Mesodermal cell (in vitro differentiated cells): ENCODE measurements at regions not wholly inside any gene's neighbourhood (a gene's known extent, or its start where the extent isn't known, plus 50 kb on each side); places are given as distances from the start of the nearest gene placed in this dataset.
"Not testable (repeated sequence)": the region's sequence is repeated elsewhere in the genome, so short reads cannot be mapped to it uniquely, and the experiment has no call there.

Experiments
- H3K27ac ChIP-seq: 2 replicates; pipeline ENCODE4 v1.7.0; 2013; ENCODE audit warnings: mild to moderate bottlenecking, low read depth, low read length, moderate library complexity; ENCODE audit not compliant: severe bottlenecking
- H3K36me3 ChIP-seq: 2 replicates; pipeline ENCODE4 v1.7.1; 2013; ENCODE audit warnings: mild to moderate bottlenecking, low read length, moderate library complexity; ENCODE audit not compliant: control insufficient read depth, insufficient read depth
- H3K4me1 ChIP-seq: one replicate; pipeline ENCODE4 v1.7.1; 2013; ENCODE audit warnings: mild to moderate bottlenecking, low read length; ENCODE audit not compliant: insufficient read depth, control insufficient read depth, poor library complexity, severe bottlenecking
- H3K4me3 ChIP-seq: 2 replicates; pipeline ENCODE4 v1.7.0; 2013; ENCODE audit warnings: low read length, control low read depth, mild to moderate bottlenecking; ENCODE audit not compliant: insufficient read depth, poor library complexity, severe bottlenecking; ENCODE audit errors: extremely low read depth
- H3K9me3 ChIP-seq: 2 replicates; pipeline ENCODE4 v1.7.1; 2013; ENCODE audit warnings: mild to moderate bottlenecking, low read length, moderate library complexity; ENCODE audit not compliant: control insufficient read depth
- WGBS, 2 experiments: methylation state at CpG; one replicate each; pipeline ENCODE4 v1.1.5; 2013; ENCODE audit warnings: missing lambda C conversion rate in 2 of 2; ENCODE audit not compliant: insufficient coverage in 2 of 2; 5-methylcytosine and 5-hydroxymethylcytosine counted together

GRCh38 chr14:83958359-83958758 lies 1571.6 kb upstream of the FLRT2 start:
- 100% methylated on average over 1 of the region's 1 CpG; no CpG with 5 or more reads in 1 of the 2 experiments for WGBS, 2 experiments
- H3K36me3 ChIP-seq = no peaks in the 10 kb centered on the region
- no peaks in the 10 kb centered on the region for H3K4me1 ChIP-seq
- H3K9me3 ChIP-seq = no peaks in the 10 kb centered on the region
- H3K4me3 ChIP-seq = no peak overlapping the region
- H3K27ac ChIP-seq = no peak overlapping the region

GRCh38 chr14:83960832-83961512 lies 1569.0 kb upstream of the FLRT2 start:
- no peaks in the 10 kb centered on the region for H3K4me1 ChIP-seq
- H3K36me3 ChIP-seq = no peaks in the 10 kb centered on the region
- 21 to 40% methylated on average over 1 to 2 of the region's 2 CpGs for WGBS, 2 experiments
- no peak overlapping the region for H3K27ac ChIP-seq
- H3K4me3 ChIP-seq = no peak overlapping the region
- no peaks in the 10 kb centered on the region for H3K9me3 ChIP-seq

GRCh38 chr14:83969998-83970397 lies 1559.9 kb upstream of the FLRT2 start:
- 80 to 89% methylated on average over 1 to 3 of the region's 5 CpGs for WGBS, 2 experiments
- Histone ChIP-seq H3K27ac (no peak overlapping the region), H3K4me1 (peaks cover 3% of the 10 kb centered on the region), H3K36me3 (no peaks in the 10 kb centered on the region), H3K9me3 (no peaks in the 10 kb centered on the region), H3K4me3 (no peak overlapping the region)

- WGBS, 2 experiments = 88 to 92% methylated on average over 3 of the region's 3 CpGs
- Histone ChIP-seq H3K4me3 (no peak overlapping the region), H3K36me3 (no peaks in the 10 kb centered on the region), H3K27ac (no peak overlapping the region), H3K9me3 (no peaks in the 10 kb centered on the region), H3K4me1 (peaks cover 3% of the 10 kb centered on the region)
Measured at GRCh38 chr14:83972631-83973030, 1557.3 kb upstream of the FLRT2 start.

GRCh38 chr14:83974647-83975163 lies 1555.2 kb upstream of the FLRT2 start:
- H3K36me3 ChIP-seq = no peaks in the 10 kb centered on the region
- WGBS, 2 experiments = 90 to 100% methylated on average over 1 to 3 of the region's 5 CpGs
- no peaks in the 10 kb centered on the region for H3K9me3 ChIP-seq
- no peak overlapping the region for H3K27ac ChIP-seq
- no peaks in the 10 kb centered on the region for H3K4me1 ChIP-seq
- H3K4me3 ChIP-seq = no peak overlapping the region

- no peak overlapping the region for H3K27ac ChIP-seq
- H3K4me3 ChIP-seq = no peak overlapping the region
- no peaks in the 10 kb centered on the region for H3K9me3 ChIP-seq
- no CpG with 5 or more reads among the region's 2 CpGs for WGBS, 2 experiments
- no peaks in the 10 kb centered on the region for H3K36me3 ChIP-seq
- H3K4me1 ChIP-seq = no peaks in the 10 kb centered on the region
Measured at GRCh38 chr14:83975435-83975834, 1554.5 kb upstream of the FLRT2 start.

- no peaks in the 10 kb centered on the region for H3K36me3 ChIP-seq
- no peak overlapping the region for H3K4me3 ChIP-seq
- H3K9me3 ChIP-seq = no peaks in the 10 kb centered on the region
- no peak overlapping the region for H3K27ac ChIP-seq
- 20 to 83% methylated on average over 1 of the region's 7 CpGs for WGBS, 2 experiments
- H3K4me1 ChIP-seq = no peaks in the 10 kb centered on the region
Measured at GRCh38 chr14:83975841-83976770, 1553.8 kb upstream of the FLRT2 start.

- Histone ChIP-seq H3K4me3 (no peak overlapping the region), H3K36me3 (no peaks in the 10 kb centered on the region), H3K27ac (no peak overlapping the region), H3K9me3 (no peaks in the 10 kb centered on the region), H3K4me1 (no peaks in the 10 kb centered on the region)
- WGBS, 2 experiments = 86 to 94% methylated on average over 2 to 3 of the region's 5 CpGs
Measured at GRCh38 chr14:83977583-83977982, 1552.4 kb upstream of the FLRT2 start.

- not testable (repeated sequence) for H3K9me3 ChIP-seq, H3K36me3 ChIP-seq, H3K27ac ChIP-seq, H3K4me1 ChIP-seq, H3K4me3 ChIP-seq
- WGBS, 2 experiments = 60 to 100% methylated on average over 1 of the region's 3 CpGs
Measured at GRCh38 chr14:83981676-83982258, 1548.2 kb upstream of the FLRT2 start.

- no peaks in the 10 kb centered on the region for H3K4me1 ChIP-seq
- no peaks in the 10 kb centered on the region for H3K9me3 ChIP-seq
- 92 to 94% methylated on average over 2 to 3 of the region's 3 CpGs for WGBS, 2 experiments
- no peaks in the 10 kb centered on the region for H3K36me3 ChIP-seq
- H3K4me3 ChIP-seq = no peak overlapping the region
- H3K27ac ChIP-seq = no peak overlapping the region
Measured at GRCh38 chr14:83988275-83988674, 1541.7 kb upstream of the FLRT2 start.
